Mesendoderm (in vitro differentiated cells): ENCODE measurements at regions not wholly inside any gene's neighbourhood (a gene's known extent, or its start where the extent isn't known, plus 50 kb on each side); places are given as distances from the start of the nearest gene placed in this dataset.

Experiments used
- DNase-seq: peaks from one replicate; pipeline ENCODE4 v3.0.0; 2013
- H2AK5ac ChIP-seq: 2 replicates; pipeline ENCODE4 v1.6.1; 2013; ENCODE audit warnings: low read length, inconsistent platforms
- H2BK120ac ChIP-seq: 2 replicates; pipeline ENCODE4 v1.6.1; 2013; ENCODE audit warnings: low read depth, mild to moderate bottlenecking, low read length, moderate library complexity, mixed read lengths
- H2BK15ac ChIP-seq: replicated peaks from 2 replicates; pipeline ENCODE4 v1.6.1; 2013; ENCODE audit warnings: low read depth, mild to moderate bottlenecking, moderate library complexity
- H2BK5ac ChIP-seq: 2 replicates; pipeline ENCODE4 v1.6.1; 2013; ENCODE audit warnings: low read length, inconsistent platforms
- H3K18ac ChIP-seq: 2 replicates; pipeline ENCODE4 v1.6.1; 2013; ENCODE audit warnings: mild to moderate bottlenecking, low read length, mixed read lengths
- H3K23ac ChIP-seq: one replicate; pipeline ENCODE4 v1.6.1; 2013; ENCODE audit warnings: low read length
- H3K27ac ChIP-seq: 2 replicates; pipeline ENCODE4 v1.5.1; 2013; ENCODE audit warnings: low read depth, mild to moderate bottlenecking, inconsistent platforms, low read length, moderate library complexity
- H3K27me3 ChIP-seq: 2 replicates; pipeline ENCODE4 v1.6.1; 2013; ENCODE audit warnings: low read length, control low read depth, mild to moderate bottlenecking, inconsistent platforms; ENCODE audit not compliant: insufficient read depth, poor library complexity
- H3K36me3 ChIP-seq: 2 replicates; pipeline ENCODE4 v1.6.1; 2013; ENCODE audit warnings: low read length, inconsistent platforms; ENCODE audit not compliant: control insufficient read depth, insufficient read depth
- H3K4ac ChIP-seq: one replicate; pipeline ENCODE4 v1.6.1; 2013; ENCODE audit warnings: low read depth, mild to moderate bottlenecking, low read length, moderate library complexity
- H3K4me1 ChIP-seq: 2 replicates; pipeline ENCODE4 v1.6.1; 2013; ENCODE audit warnings: low read depth, low read length, inconsistent platforms; ENCODE audit not compliant: control insufficient read depth
- H3K4me2 ChIP-seq: 2 replicates; pipeline ENCODE4 v1.6.1; 2013; ENCODE audit warnings: low read length
- H3K4me3 ChIP-seq: 2 replicates; pipeline ENCODE4 v1.5.1; 2013; ENCODE audit warnings: mild to moderate bottlenecking, low read length
- H3K56ac ChIP-seq: one replicate; pipeline ENCODE4 v1.6.1; 2013; ENCODE audit warnings: low read length
- H3K79me1 ChIP-seq: 2 replicates; pipeline ENCODE4 v1.6.1; 2013; ENCODE audit warnings: low read length, inconsistent platforms
- H3K79me2 ChIP-seq: 2 replicates; pipeline ENCODE4 v1.6.1; 2013; ENCODE audit warnings: mild to moderate bottlenecking, low read length; ENCODE audit not compliant: control insufficient read depth, insufficient read depth
- H3K9ac ChIP-seq: 2 replicates; pipeline ENCODE4 v1.6.1; 2013; ENCODE audit warnings: low read length, inconsistent platforms
- H4K5ac ChIP-seq: one replicate; pipeline ENCODE4 v1.6.1; 2013; ENCODE audit warnings: low read length
- H4K8ac ChIP-seq: one replicate; pipeline ENCODE4 v1.6.1; 2013; ENCODE audit warnings: low read depth, mild to moderate bottlenecking, control low read depth, low read length, moderate library complexity
- WGBS: extraction: QIAGEN DNeasy Blood & Tissue Kit; methylation state at CpG from one replicate; pipeline ENCODE4 v1.1.7; 2013; ENCODE audit warnings: low lambda C conversion rate, missing lambda C conversion rate; ENCODE audit not compliant: insufficient coverage; ENCODE audit errors: extremely low coverage; 5-methylcytosine and 5-hydroxymethylcytosine counted together

DNA sequence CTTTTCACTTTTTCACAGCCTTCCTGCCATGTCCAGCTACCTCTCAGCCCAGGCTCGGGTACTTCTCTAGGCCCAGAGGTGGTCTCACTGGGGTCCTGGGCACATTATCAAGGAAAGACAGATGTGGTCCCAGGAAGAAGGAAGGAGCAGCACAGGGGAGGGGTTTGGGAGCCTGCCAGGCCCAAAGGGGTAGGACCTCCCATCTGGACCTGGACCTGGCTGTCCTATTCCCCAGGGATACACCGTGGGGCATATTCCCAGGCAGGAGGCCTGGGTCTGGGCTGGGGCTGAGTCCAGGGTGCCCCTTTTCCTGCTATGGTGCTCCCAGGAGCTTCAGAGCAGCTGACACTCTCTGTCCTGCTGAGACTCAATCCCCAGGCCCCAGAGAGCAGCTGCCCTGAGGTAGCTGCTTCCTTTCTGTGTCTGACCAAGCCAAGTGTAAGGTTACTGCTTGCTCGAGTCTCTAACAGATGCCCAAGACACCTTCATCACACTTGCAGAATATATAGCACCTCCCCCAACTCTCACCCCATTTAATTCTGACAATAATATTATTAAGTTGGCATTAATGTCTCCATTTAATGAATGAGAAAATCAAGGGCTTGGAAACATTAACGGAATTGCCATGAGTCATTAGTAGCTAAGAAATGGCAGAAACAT, 232.0 kb downstream of the BUD13 start:
- H4K5ac ChIP-seq: no peak overlapping the region
- H3K9ac ChIP-seq: no peak overlapping the region
- no peak overlapping the region for H2BK120ac ChIP-seq
- H2BK5ac ChIP-seq: no peak overlapping the region
- H3K18ac ChIP-seq: no peak overlapping the region
- H3K36me3 ChIP-seq: no peaks in the 10 kb centered on the region
- H2BK15ac ChIP-seq: no peak overlapping the region
- no peaks in the 10 kb centered on the region for H3K79me2 ChIP-seq
- no peak overlapping the region for H3K56ac ChIP-seq
- no peak overlapping the region for H2AK5ac ChIP-seq
- H4K8ac ChIP-seq: no peak overlapping the region
- no peak overlapping the region for H3K4ac ChIP-seq
- H3K79me1 ChIP-seq: no peaks in the 10 kb centered on the region
- no peaks in the 10 kb centered on the region for H3K27me3 ChIP-seq
- DNase-seq: no peak
- no peak overlapping the region for H3K23ac ChIP-seq
- WGBS: no CpG with 5 or more reads among the region's 4 CpGs
- no peak overlapping the region for H3K4me3 ChIP-seq
- no peak overlapping the region for H3K4me2 ChIP-seq
- no peak overlapping the region for H3K27ac ChIP-seq
- H3K4me1 ChIP-seq: no peaks in the 10 kb centered on the region

DNA sequence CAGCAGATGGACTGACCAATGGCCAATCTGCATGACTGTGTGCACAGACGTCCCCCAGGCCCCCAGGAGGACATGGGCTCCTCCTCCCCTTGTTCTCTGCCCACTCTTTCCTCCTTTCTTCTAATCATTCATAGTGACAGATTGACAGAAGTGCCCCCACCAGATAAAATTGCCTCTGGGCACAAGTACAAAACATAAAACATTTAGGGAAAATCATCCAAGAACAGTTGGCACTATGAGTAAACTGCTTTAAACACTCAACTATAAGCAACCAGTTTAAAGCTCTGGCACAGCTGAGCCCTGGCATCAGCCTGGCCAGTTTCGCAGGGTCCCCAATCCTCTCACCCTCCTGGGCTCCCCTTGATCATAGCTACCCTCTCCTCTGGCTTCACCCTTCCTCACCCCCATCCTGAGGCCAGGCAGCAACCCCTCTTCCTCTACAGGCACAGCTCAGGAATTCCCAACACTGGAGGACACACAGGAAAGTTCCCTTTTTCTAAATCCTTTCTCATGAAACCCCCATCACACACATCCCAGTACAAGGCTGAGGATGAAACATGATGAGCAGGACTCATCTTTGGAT, 232.9 kb downstream of the BUD13 start:
- no peaks in the 10 kb centered on the region for H3K79me2 ChIP-seq
- H3K23ac ChIP-seq: no peak overlapping the region
- no peak overlapping the region for H3K9ac ChIP-seq
- WGBS: no CpG with 5 or more reads among the region's 2 CpGs
- no peak overlapping the region for H3K18ac ChIP-seq
- no peak overlapping the region for H2BK120ac ChIP-seq
- H2AK5ac ChIP-seq: no peak overlapping the region
- no peak overlapping the region for H4K5ac ChIP-seq
- no peak overlapping the region for H3K4ac ChIP-seq
- H3K4me3 ChIP-seq: no peak overlapping the region
- H3K79me1 ChIP-seq: no peaks in the 10 kb centered on the region
- no peak overlapping the region for H4K8ac ChIP-seq
- DNase-seq: no peak
- peaks cover 4% of the 10 kb centered on the region for H3K4me1 ChIP-seq
- no peak overlapping the region for H2BK5ac ChIP-seq
- no peak overlapping the region for H3K27ac ChIP-seq
- H3K27me3 ChIP-seq: no peaks in the 10 kb centered on the region
- H3K56ac ChIP-seq: no peak overlapping the region
- H3K36me3 ChIP-seq: no peaks in the 10 kb centered on the region
- H2BK15ac ChIP-seq: no peak overlapping the region
- H3K4me2 ChIP-seq: no peak overlapping the region

DNA sequence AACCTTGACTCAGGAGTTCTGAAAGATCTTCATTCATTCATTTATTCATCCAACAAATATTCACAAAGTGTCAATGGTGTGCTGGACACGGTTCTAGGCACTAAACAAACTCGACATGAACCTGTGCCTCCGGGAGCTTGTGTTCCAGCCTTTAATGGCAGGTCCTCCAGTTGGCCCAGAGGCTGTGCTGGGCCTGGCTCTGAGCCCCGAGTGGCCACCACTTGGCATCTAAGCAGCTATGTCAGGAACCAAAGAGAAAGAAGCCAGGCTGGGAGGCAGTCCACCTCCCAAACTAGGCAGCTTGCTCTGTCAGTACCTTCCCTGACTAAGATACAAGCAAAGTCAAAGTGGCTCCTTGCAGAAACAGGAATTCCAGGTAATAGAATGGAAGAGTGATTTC, 233.6 kb downstream of the BUD13 start:
- Histone ChIP-seq H2BK5ac (no peak overlapping the region), H2BK15ac (no peak overlapping the region), H3K79me1 (no peaks in the 10 kb centered on the region), H3K27me3 (no peaks in the 10 kb centered on the region), H4K5ac (no peak overlapping the region), H3K9ac (no peak overlapping the region), H3K4me3 (no peak overlapping the region), H2AK5ac (no peak overlapping the region), H3K4me2 (no peak overlapping the region), H3K36me3 (no peaks in the 10 kb centered on the region), H2BK120ac (no peak overlapping the region), H4K8ac (no peak overlapping the region), H3K56ac (no peak overlapping the region), H3K79me2 (no peaks in the 10 kb centered on the region), H3K27ac (no peak overlapping the region), H3K18ac (no peak overlapping the region), H3K4ac (no peak overlapping the region), H3K23ac (no peak overlapping the region), H3K4me1 (peaks cover 4% of the 10 kb centered on the region)
- whole genome bisulfite sequencing: no CpG with 5 or more reads among the region's 4 CpGs
- no peak for DNase-seq

DNA sequence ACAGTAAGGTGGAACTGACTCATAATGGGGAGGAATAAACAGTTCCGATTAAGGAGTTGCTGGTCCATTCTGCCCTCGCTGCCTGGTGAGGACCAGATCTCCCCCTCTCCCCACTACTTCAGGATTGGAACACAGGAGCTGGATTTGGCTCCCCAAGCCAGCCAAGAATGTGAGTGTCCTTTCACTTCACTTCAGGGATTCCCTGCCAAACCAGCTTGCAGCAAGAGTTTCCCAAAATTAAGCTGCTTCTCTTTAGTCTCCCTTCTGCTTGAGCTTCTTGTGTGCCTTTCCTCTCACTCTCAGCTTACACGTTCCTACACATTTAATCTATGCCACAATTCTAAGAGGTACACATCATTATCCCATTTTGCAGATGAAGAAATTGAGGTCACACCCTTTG, 234.1 kb downstream of the BUD13 start:
- H3K4me3 ChIP-seq: no peak overlapping the region
- peaks cover 4% of the 10 kb centered on the region for H3K4me1 ChIP-seq
- no peak overlapping the region for H2AK5ac ChIP-seq
- no peak overlapping the region for H2BK120ac ChIP-seq
- no peak overlapping the region for H3K27ac ChIP-seq
- no peaks in the 10 kb centered on the region for H3K27me3 ChIP-seq
- no peak overlapping the region for H4K8ac ChIP-seq
- H3K23ac ChIP-seq: no peak overlapping the region
- no peak overlapping the region for H4K5ac ChIP-seq
- no peak overlapping the region for H3K18ac ChIP-seq
- no peak overlapping the region for H3K56ac ChIP-seq
- H3K79me1 ChIP-seq: no peaks in the 10 kb centered on the region
- H3K4me2 ChIP-seq: no peak overlapping the region
- H2BK15ac ChIP-seq: no peak overlapping the region
- H3K79me2 ChIP-seq: no peaks in the 10 kb centered on the region
- H2BK5ac ChIP-seq: no peak overlapping the region
- no peak for DNase-seq
- H3K36me3 ChIP-seq: no peaks in the 10 kb centered on the region
- H3K9ac ChIP-seq: no peak overlapping the region
- WGBS: no CpG with 5 or more reads among the region's 3 CpGs
- H3K4ac ChIP-seq: no peak overlapping the region

DNA sequence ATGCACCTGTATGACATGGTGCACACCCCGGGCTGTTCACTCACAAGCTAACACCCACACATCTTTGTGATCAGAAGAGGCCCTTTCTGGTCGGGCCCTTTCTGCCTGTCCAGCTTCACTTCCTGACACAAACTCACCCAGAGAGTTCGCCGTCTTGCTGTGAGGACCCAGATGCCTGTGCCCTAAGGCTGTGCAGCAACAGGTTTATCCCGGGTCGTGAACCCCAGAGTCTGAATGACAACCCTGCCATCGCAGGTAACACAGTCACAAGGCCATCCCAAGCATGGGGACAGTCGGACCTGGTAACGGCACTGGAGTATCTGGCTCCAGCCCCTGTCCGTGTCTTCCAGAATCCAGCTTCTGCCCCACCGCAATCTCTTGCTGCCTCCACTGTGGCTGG, 235.1 kb downstream of the BUD13 start:
- Histone ChIP-seq H3K79me2 (no peaks in the 10 kb centered on the region), H4K8ac (no peak overlapping the region), H3K79me1 (no peaks in the 10 kb centered on the region), H3K27ac (no peak overlapping the region), H3K23ac (no peak overlapping the region), H2BK15ac (no peak overlapping the region), H4K5ac (no peak overlapping the region), H3K36me3 (no peaks in the 10 kb centered on the region), H3K18ac (no peak overlapping the region), H2AK5ac (no peak overlapping the region), H3K4me3 (no peak overlapping the region), H2BK120ac (no peak overlapping the region), H3K4me2 (no peak overlapping the region), H3K4me1 (peaks cover 4% of the 10 kb centered on the region), H3K9ac (no peak overlapping the region), H3K27me3 (no peaks in the 10 kb centered on the region), H3K56ac (no peak overlapping the region), H3K4ac (no peak overlapping the region), H2BK5ac (no peak overlapping the region)
- DNase-seq: no peak
- no CpG with 5 or more reads among the region's 11 CpGs for WGBS

DNA sequence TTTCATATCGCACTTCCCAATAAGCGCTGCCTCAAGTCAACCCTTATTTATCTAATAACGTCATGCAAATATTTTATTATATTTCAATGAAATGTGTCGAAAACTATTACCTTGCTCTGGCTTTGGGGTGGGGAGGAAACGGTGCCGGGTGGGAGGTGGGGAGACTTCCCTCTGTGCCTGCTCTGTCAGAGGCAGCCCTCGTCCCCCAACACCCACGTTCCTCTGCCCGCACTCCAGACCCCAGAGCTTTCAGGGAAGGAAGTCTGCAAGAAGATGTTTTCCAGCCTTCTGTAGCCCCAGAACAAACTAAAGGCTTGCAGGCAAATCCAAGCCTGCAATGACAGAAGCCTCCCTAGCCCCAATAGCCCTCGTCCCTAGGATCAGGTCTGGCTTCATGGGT, 235.7 kb downstream of the BUD13 start:
- H2BK15ac ChIP-seq: no peak overlapping the region
- no peaks in the 10 kb centered on the region for H3K27me3 ChIP-seq
- H3K4me3 ChIP-seq: no peak overlapping the region
- no peak overlapping the region for H3K18ac ChIP-seq
- H3K23ac ChIP-seq: no peak overlapping the region
- no peak overlapping the region for H2BK5ac ChIP-seq
- no peak overlapping the region for H4K5ac ChIP-seq
- no peak overlapping the region for H2BK120ac ChIP-seq
- no peak overlapping the region for H3K27ac ChIP-seq
- H3K56ac ChIP-seq: no peak overlapping the region
- H3K36me3 ChIP-seq: no peaks in the 10 kb centered on the region
- H4K8ac ChIP-seq: no peak overlapping the region
- peaks cover 4% of the 10 kb centered on the region for H3K4me1 ChIP-seq
- H2AK5ac ChIP-seq: no peak overlapping the region
- H3K79me2 ChIP-seq: no peaks in the 10 kb centered on the region
- no peak overlapping the region for H3K4me2 ChIP-seq
- no peak for DNase-seq
- H3K9ac ChIP-seq: no peak overlapping the region
- H3K79me1 ChIP-seq: no peaks in the 10 kb centered on the region
- WGBS: 100% methylated on average over 3 of the region's 10 CpGs
- no peak overlapping the region for H3K4ac ChIP-seq
